Bronchial epithelial cell (primary cell): ENCODE measurements at regions not wholly inside any gene's neighbourhood (a gene's known extent, or its start where the extent isn't known, plus 50 kb on each side); places are given as distances from the start of the nearest gene placed in this dataset.
A peak's percentile ranks its signal among the peaks of the same experiment; 100 is the strongest.

ENCODE experiments used
- DNase-seq: peaks from one replicate; pipeline ENCODE4 v3.0.0-alpha.2; 2010; ENCODE audit warnings: low read depth
- FAIRE-seq: peaks from 2 replicates; lab custom pipeline; 2011; peaks lifted over from hg19 to GRCh38; lab: Jason Lieb, UNC
- H3K27me3 ChIP-seq: 2 replicates; pipeline ENCODE4 v1.5.1; 2011; ENCODE audit warnings: low read length; ENCODE audit not compliant: control insufficient read depth, insufficient read depth
- H3K36me3 ChIP-seq: 2 replicates; pipeline ENCODE4 v1.5.1; 2011; ENCODE audit warnings: low read length; ENCODE audit not compliant: control insufficient read depth, insufficient read depth
- H3K4me3 ChIP-seq: 2 replicates; pipeline ENCODE4 v1.5.1; 2011; ENCODE audit warnings: mild to moderate bottlenecking, low read depth, low read length, control low read depth
- CTCF ChIP-seq: IDR thresholded peaks from 2 replicates; pipeline ENCODE4 v1.5.1; 2011; ENCODE audit warnings: mild to moderate bottlenecking, moderate library complexity, low read length, control low read depth, inconsistent platforms; ENCODE audit not compliant: insufficient read depth, severe bottlenecking

- DNase-seq (peak; percentile 46), FAIRE-seq (no peak)
- no peak overlapping the region for H3K4me3 ChIP-seq
- no peaks in the 10 kb centered on the region for H3K36me3 ChIP-seq
- H3K27me3 ChIP-seq, result no peaks in the 10 kb centered on the region
- TF ChIP-seq CTCF, result no peak
Observed at GRCh38 chr2:67272195-67272594, 124.9 kb upstream of the ETAA1 start.

DNA sequence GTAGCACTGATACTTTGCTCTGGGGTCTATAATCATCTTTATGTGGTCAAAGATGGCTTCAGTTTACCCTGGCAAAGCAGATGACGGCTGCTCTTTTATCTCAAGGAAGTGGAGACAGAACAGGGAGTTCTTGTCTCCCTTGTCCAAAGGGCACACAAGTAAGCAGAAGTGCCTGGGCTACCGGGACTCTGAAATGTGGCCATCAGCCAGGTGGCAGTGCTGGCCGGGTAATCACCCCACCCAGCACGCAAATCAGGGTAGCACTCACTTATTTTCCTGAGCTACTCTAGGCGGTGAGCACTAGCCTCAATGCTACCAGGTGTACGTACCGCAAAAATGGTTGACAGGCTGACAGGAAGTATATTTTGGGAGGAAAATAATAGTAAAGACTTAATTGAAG is 119.7 kb upstream of the ETAA1 start:
- no peak for TF ChIP-seq CTCF
- no peak for FAIRE-seq
- H3K27me3 ChIP-seq, result no peaks in the 10 kb centered on the region
- no peak for DNase-seq
- H3K36me3 ChIP-seq, result no peaks in the 10 kb centered on the region
- no peak overlapping the region for H3K4me3 ChIP-seq

GRCh38 chr2:67281101-67281500 is 116.0 kb upstream of the ETAA1 start:
- TF ChIP-seq CTCF, result no peak
- H3K27me3 ChIP-seq, result no peaks in the 10 kb centered on the region
- no peaks in the 10 kb centered on the region for H3K36me3 ChIP-seq
- no peak overlapping the region for H3K4me3 ChIP-seq
- FAIRE-seq, result no peak
- DNase-seq, result no peak

GRCh38 chr2:67283641-67284040 is 113.5 kb upstream of the ETAA1 start:
- H3K4me3 ChIP-seq, result no peak overlapping the region
- H3K36me3 ChIP-seq, result no peaks in the 10 kb centered on the region
- DNase-seq (no peak), FAIRE-seq (no peak)
- no peak for TF ChIP-seq CTCF
- H3K27me3 ChIP-seq, result no peaks in the 10 kb centered on the region

- peak; percentile 26 for DNase-seq
- no peak for FAIRE-seq
- Histone ChIP-seq H3K36me3 (no peaks in the 10 kb centered on the region), H3K27me3 (no peaks in the 10 kb centered on the region), H3K4me3 (no peak overlapping the region)
- TF ChIP-seq CTCF, result no peak
Observed at GRCh38 chr2:67286981-67287759, 110.0 kb upstream of the ETAA1 start.

GRCh38 chr2:67289271-67289670 is 107.9 kb upstream of the ETAA1 start:
- H3K27me3 ChIP-seq, result no peaks in the 10 kb centered on the region
- no peaks in the 10 kb centered on the region for H3K36me3 ChIP-seq
- FAIRE-seq (no peak), DNase-seq (peak; percentile 48)
- no peak for TF ChIP-seq CTCF
- no peak overlapping the region for H3K4me3 ChIP-seq
